HG03108 (cell line): ENCODE measurements at regions not wholly inside any gene's neighbourhood (a gene's known extent, or its start where the extent isn't known, plus 50 kb on each side); places are given as distances from the start of the nearest gene placed in this dataset.

Source experiments
- ATAC-seq: cut with Tn5 transposase; IDR thresholded peaks from one replicate; pipeline ENCODE4 v1.9.1; 2021; ENCODE audit warnings: moderate library complexity; ENCODE audit not compliant: unreplicated experiment

GRCh38 chr10:107717046-107717445 is 552.5 kb upstream of the SORCS1 start:
- no peak for ATAC-seq

GRCh38 chr10:107715565-107715964 is 551.1 kb upstream of the SORCS1 start:
- no peak for ATAC-seq

- no peak for ATAC-seq
These were observed 544.5 kb upstream of the SORCS1 start for GRCh38 chr10:107708981-107709380.

GRCh38 chr10:107706096-107706725 is 541.7 kb upstream of the SORCS1 start:
- no peak for ATAC-seq

GRCh38 chr10:107701943-107702342 is 537.4 kb upstream of the SORCS1 start:
- ATAC-seq: no peak

GRCh38 chr10:107692072-107692471 is 527.6 kb upstream of the SORCS1 start:
- no peak for ATAC-seq

GRCh38 chr10:107689323-107689722 is 524.8 kb upstream of the SORCS1 start:
- ATAC-seq: no peak

- no peak for ATAC-seq
These were observed 523.2 kb upstream of the SORCS1 start for GRCh38 chr10:107687701-107688100.

- ATAC-seq: no peak
These were observed 521.6 kb upstream of the SORCS1 start for GRCh38 chr10:107686095-107686494.

- no peak for ATAC-seq
These were observed 507.5 kb upstream of the SORCS1 start for GRCh38 chr10:107671960-107672359.

GRCh38 chr10:107666214-107666613 is 501.7 kb upstream of the SORCS1 start:
- ATAC-seq: no peak

GRCh38 chr10:107665459-107665858 is 501.0 kb upstream of the SORCS1 start:
- no peak for ATAC-seq

GRCh38 chr10:107657851-107658250 is 493.3 kb upstream of the SORCS1 start:
- ATAC-seq: no peak

- no peak for ATAC-seq
These were observed 492.4 kb upstream of the SORCS1 start for GRCh38 chr10:107656932-107657331.

- no peak for ATAC-seq
These were observed 489.4 kb upstream of the SORCS1 start for GRCh38 chr10:107653832-107654287.

- ATAC-seq: no peak
These were observed 486.4 kb upstream of the SORCS1 start for GRCh38 chr10:107650939-107651338.

- no peak for ATAC-seq
These were observed 484.7 kb upstream of the SORCS1 start for GRCh38 chr10:107649249-107649648.

GRCh38 chr10:107647462-107647861 is 483.0 kb upstream of the SORCS1 start:
- ATAC-seq: no peak

- ATAC-seq: no peak
These were observed 467.4 kb upstream of the SORCS1 start for GRCh38 chr10:107631876-107632275.

GRCh38 chr10:107626862-107627261 is 462.4 kb upstream of the SORCS1 start:
- no peak for ATAC-seq

- ATAC-seq: no peak
These were observed 458.8 kb upstream of the SORCS1 start for GRCh38 chr10:107623292-107623691.

- no peak for ATAC-seq
These were observed 454.6 kb upstream of the SORCS1 start for GRCh38 chr10:107619139-107619538.

GRCh38 chr10:107618504-107618994 is 454.0 kb upstream of the SORCS1 start:
- no peak for ATAC-seq
